Transverse colon (tissue), 4 donors: ENCODE measurements at regions not wholly inside any gene's neighbourhood (a gene's known extent, or its start where the extent isn't known, plus 50 kb on each side); places are given as distances from the start of the nearest gene placed in this dataset.

Source experiments
- DNase-seq: peaks from one replicate; pipeline ENCODE4 v3.0.0-alpha.2; 2019
- H3K27ac ChIP-seq, 4 donors: fragments of 200-600 bp; sonication (generic); 2 replicates each; pipeline ENCODE4 v1.5.1; 2016 to 2018; ENCODE audit warnings: inconsistent platforms in 4 of 4
- H3K27me3 ChIP-seq: fragments of 200-600 bp; sonication (generic); 2 replicates; pipeline ENCODE4 v1.5.1; 2017; ENCODE audit warnings: inconsistent platforms
- H3K36me3 ChIP-seq, 4 donors: fragments of 200-600 bp; sonication (generic); 2 replicates each; pipeline ENCODE4 v1.5.1; 2017 to 2019; ENCODE audit warnings: inconsistent platforms in 4 of 4
- H3K4me1 ChIP-seq, 4 donors: fragments of 200-600 bp; sonication (generic); 2 replicates each; pipeline ENCODE4 v1.5.1; 2017 to 2020; ENCODE audit warnings: inconsistent platforms in 4 of 4
- H3K4me3 ChIP-seq, 4 donors: fragments of 200-600 bp; sonication (generic); 1 replicate in 1 of 4; 2 replicates in 3 of 4; pipeline versions ENCODE4 v1.5.1 to v1.6.1; 2017 to 2019; ENCODE audit warnings: inconsistent platforms in 4 of 4
- H3K9me3 ChIP-seq, 2 donors: fragments of 200-600 bp; sonication (generic); 2 replicates each; pipeline ENCODE4 v1.5.1; 2017 to 2019; ENCODE audit warnings: inconsistent platforms in 2 of 2
- CTCF ChIP-seq, 5 experiments: fragments of 200-600 bp in 3 of 5; fragments of 450-650 bp in 2 of 5; sonication (generic) in 3 of 5; IDR thresholded peaks; 1 replicate in 2 of 5; 2 replicates in 3 of 5; pipeline ENCODE4 v1.5.1; 2016 to 2017; ENCODE audit warnings: antibody characterized with exemption in 5 of 5, inconsistent platforms in 3 of 5, mild to moderate bottlenecking in 2 of 5, moderate library complexity in 1 of 5
- EP300 ChIP-seq: sonication (generic); formaldehyde crosslinking; IDR thresholded peaks from one replicate; pipeline ENCODE4 v1.6.1; 2017; ENCODE audit warnings: antibody characterized with exemption, low read depth
- POLR2A ChIP-seq: fragments of 450-650 bp; IDR thresholded peaks from one replicate; pipeline ENCODE4 v1.6.1; 2016; ENCODE audit warnings: antibody characterized with exemption, mild to moderate bottlenecking, moderate library complexity
- POLR2AphosphoS5 ChIP-seq, 3 donors: sonication (generic); formaldehyde crosslinking; IDR thresholded peaks; one replicate each; pipeline ENCODE4 v1.6.1; 2016; ENCODE audit warnings: antibody characterized with exemption in 3 of 3
- WGBS, 2 donors: methylation state at CpG; one replicate each; pipeline ENCODE4 v1.1.5; 2018; ENCODE audit warnings: low coverage in 1 of 2; 5-methylcytosine and 5-hydroxymethylcytosine counted together
- in situ Hi-C, 4 donors: fragments of 200-750 bp; cut with MboI; loops; one replicate each; pipeline versions ENCODE4 v1.15.0 to v1.15.1; 2017; ENCODE audit warnings: low sequenced_read_pairs in 3 of 4, low pct_ligation_motif_present in 1 of 4, low pct_unique_long_range_greater_than_20kb in 1 of 4
- intact Hi-C: fragments of 100-400 bp; cut with DNase I; formaldehyde crosslinking; loops from one replicate; pipeline ENCODE4 v1.15.1; 2023; ENCODE audit warnings: low total_unique reads

GRCh38 chr19:31149441-31149941 is 199.7 kb downstream of the TSHZ3 start:
- intact Hi-C loops: no loop called here
- Histone ChIP-seq H3K9me3 (no peaks in the 10 kb centered on the region), H3K27me3 (no peaks in the 10 kb centered on the region), H3K36me3 (no peaks in the 10 kb centered on the region), H3K4me1 (no peaks in the 10 kb centered on the region), H3K4me3 (no peak overlapping the region), H3K27ac (no peak overlapping the region)
- TF ChIP-seq POLR2AphosphoS5 (IDR thresholded peaks at IDR 0.05): no peak
- in situ Hi-C loops: no loop called here
- 81 to 94% methylated on average over 6 to 21 of the region's 23 CpGs for WGBS, 2 donors
- DNase-seq: no peak

- no peak for DNase-seq
- intact Hi-C loops (no loop called here), in situ Hi-C loops (no loop called here)
- TF ChIP-seq EP300 (no peak), CTCF (IDR thresholded peaks at IDR 0.05) (no peak), POLR2AphosphoS5 (IDR thresholded peaks at IDR 0.05) (no peak), POLR2A (no peak)
- Histone ChIP-seq H3K27ac (no peak overlapping the region), H3K27me3 (no peaks in the 10 kb centered on the region), H3K36me3 (no peaks in the 10 kb centered on the region), H3K9me3 (no peaks in the 10 kb centered on the region), H3K4me1 (no peaks in the 10 kb centered on the region), H3K4me3 (no peak overlapping the region)
- WGBS, 2 donors: 57 to 63% methylated on average over 1 to 4 of the region's 4 CpGs
These were observed 200.6 kb downstream of the TSHZ3 start for GRCh38 chr19:31148671-31149070.

GRCh38 chr19:31147234-31147633 is 202.0 kb downstream of the TSHZ3 start:
- WGBS, 2 donors: 90% methylated on average over 2 of the region's 2 CpGs; no CpG with 5 or more reads in 1 of the 2 donors
- Histone ChIP-seq H3K27me3 (no peaks in the 10 kb centered on the region), H3K36me3 (no peaks in the 10 kb centered on the region), H3K4me3 (no peak overlapping the region), H3K9me3 (no peaks in the 10 kb centered on the region), H3K4me1 (no peaks in the 10 kb centered on the region), H3K27ac (no peak overlapping the region)
- intact Hi-C loops (no loop called here), in situ Hi-C loops (no loop called here)
- DNase-seq: no peak
- TF ChIP-seq POLR2A (no peak), EP300 (no peak), CTCF (IDR thresholded peaks at IDR 0.05) (no peak), POLR2AphosphoS5 (IDR thresholded peaks at IDR 0.05) (no peak)

- intact Hi-C loops: no loop called here
- WGBS, 2 donors: 87 to 90% methylated on average over 2 to 16 of the region's 16 CpGs
- no peak for DNase-seq
These were observed 202.6 kb downstream of the TSHZ3 start for GRCh38 chr19:31146546-31147183.

More at GRCh38 chr19:31146546-31147183, 202.6 kb downstream of the TSHZ3 start:
- no peaks in the 10 kb centered on the region for H3K4me1 ChIP-seq
- no peak for TF ChIP-seq EP300
- no peak for TF ChIP-seq POLR2AphosphoS5 (IDR thresholded peaks at IDR 0.05)
- no peak for TF ChIP-seq CTCF (IDR thresholded peaks at IDR 0.05)
- no peak for TF ChIP-seq POLR2A
- no peak overlapping the region for H3K4me3 ChIP-seq
- no peaks in the 10 kb centered on the region for H3K9me3 ChIP-seq
- no peaks in the 10 kb centered on the region for H3K36me3 ChIP-seq
- no peaks in the 10 kb centered on the region for H3K27me3 ChIP-seq
- no peak overlapping the region for H3K27ac ChIP-seq
- in situ Hi-C loops: no loop called here
